ENCODE measurements at regions not wholly inside any gene's neighbourhood (a gene's known extent, or its start where the extent isn't known, plus 50 kb on each side); places are given as distances from the start of the nearest gene placed in this dataset.

DNA sequence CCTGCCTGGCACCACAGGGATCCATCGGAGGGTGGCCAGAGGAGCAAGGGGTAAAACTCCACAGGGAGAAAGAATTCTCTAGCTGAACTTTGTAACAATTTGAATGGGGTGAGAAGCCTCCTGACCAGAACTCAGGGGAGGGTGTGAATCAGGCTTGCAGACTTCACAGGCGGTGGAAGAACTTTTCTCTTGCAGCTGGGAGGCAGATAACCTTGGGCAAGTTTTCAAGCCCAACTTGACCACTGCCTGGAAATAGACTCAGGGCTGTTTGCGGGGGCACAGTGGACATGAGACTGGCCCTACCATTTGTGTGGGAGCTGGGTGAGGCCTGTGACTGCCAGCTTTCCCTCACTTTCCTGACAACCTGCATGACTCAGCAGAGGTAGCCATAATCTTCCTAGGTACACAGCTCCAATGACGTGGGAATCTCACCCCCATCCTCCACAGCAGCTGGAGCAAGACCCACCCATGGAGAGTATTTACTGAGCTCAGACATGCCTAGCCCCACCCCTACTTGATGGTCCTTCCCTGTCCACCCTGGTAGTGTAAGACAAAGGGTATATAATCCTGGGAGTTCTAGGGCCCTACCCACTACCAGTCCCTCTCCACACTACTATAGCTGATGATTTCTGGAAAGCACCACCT, 210.0 kb upstream of the AGTR2 start:
- H3K9me2 ChIP-seq (replicated peaks; ENCODE audit: insufficient read depth): no peaks in the 10 kb centered on the region
- H3K27me3 ChIP-seq: no peaks in the 10 kb centered on the region
- H3K4me2 ChIP-seq: no peak overlapping the region
- H2AFZ ChIP-seq: no peak overlapping the region
- no peak for TF ChIP-seq EZH2phosphoT487 (IDR thresholded peaks at IDR 0.05; ENCODE audit: low read depth, severe bottlenecking, unreplicated experiment)
- peaks cover 7% of the 10 kb centered on the region for H3K4me1 ChIP-seq (ENCODE audit: insufficient read depth)
- no peaks in the 10 kb centered on the region for H3K36me3 ChIP-seq (replicated peaks; ENCODE audit: insufficient read depth, low read depth)
- peaks cover 95% of the 10 kb centered on the region for H3K79me2 ChIP-seq
- peaks cover 4% of the 10 kb centered on the region for H4K20me1 ChIP-seq (ENCODE audit: insufficient read depth, poor library complexity, severe bottlenecking)
- 81% methylated on average over 4 of the region's 4 CpGs for WGBS (ENCODE audit: low lambda C conversion rate, missing lambda C conversion rate)
- peak; percentile 46 for DNase-seq (ENCODE audit: low spot score)
- H3K4me3 ChIP-seq: no peak overlapping the region
- H3K9me3 ChIP-seq (ENCODE audit: low read depth): no peaks in the 10 kb centered on the region
- peak overlapping the region; percentile 82 for H3K27ac ChIP-seq

DNA sequence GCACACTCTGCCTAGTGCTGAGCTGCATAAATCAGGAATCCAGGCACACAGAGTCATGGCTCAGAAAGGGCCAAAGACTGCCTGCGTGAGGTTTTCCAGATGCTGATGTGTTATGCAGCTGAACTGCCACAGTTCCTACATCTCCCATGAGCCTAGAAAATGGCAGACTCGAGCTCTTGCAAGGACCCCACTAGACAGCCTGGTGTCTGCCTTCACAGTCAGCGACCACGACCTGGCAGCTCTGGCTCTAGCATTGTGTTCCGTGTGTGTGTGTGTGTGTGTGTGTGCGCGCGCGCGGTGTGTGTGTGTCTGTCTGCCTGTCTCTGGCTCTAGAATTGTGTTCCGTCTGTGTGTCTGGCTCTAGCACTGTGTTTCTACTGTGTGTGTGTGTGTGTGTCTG, 203.6 kb upstream of the AGTR2 start:
- peaks cover 63% of the 10 kb centered on the region for H3K79me2 ChIP-seq
- no peak overlapping the region for H3K4me3 ChIP-seq
- no peaks in the 10 kb centered on the region for H3K9me3 ChIP-seq (ENCODE audit: low read depth)
- WGBS (ENCODE audit: low lambda C conversion rate, missing lambda C conversion rate): 85% methylated on average over 11 of the region's 11 CpGs
- no peak overlapping the region for H2AFZ ChIP-seq
- no peaks in the 10 kb centered on the region for H3K27me3 ChIP-seq
- H3K36me3 ChIP-seq (replicated peaks; ENCODE audit: insufficient read depth, low read depth): no peaks in the 10 kb centered on the region
- peak overlapping the region; percentile 70 for H3K4me2 ChIP-seq
- TF ChIP-seq EZH2 (IDR thresholded peaks at IDR 0.05; ENCODE audit: borderline replicate concordance): no peak
- TF ChIP-seq, protein P1, sequence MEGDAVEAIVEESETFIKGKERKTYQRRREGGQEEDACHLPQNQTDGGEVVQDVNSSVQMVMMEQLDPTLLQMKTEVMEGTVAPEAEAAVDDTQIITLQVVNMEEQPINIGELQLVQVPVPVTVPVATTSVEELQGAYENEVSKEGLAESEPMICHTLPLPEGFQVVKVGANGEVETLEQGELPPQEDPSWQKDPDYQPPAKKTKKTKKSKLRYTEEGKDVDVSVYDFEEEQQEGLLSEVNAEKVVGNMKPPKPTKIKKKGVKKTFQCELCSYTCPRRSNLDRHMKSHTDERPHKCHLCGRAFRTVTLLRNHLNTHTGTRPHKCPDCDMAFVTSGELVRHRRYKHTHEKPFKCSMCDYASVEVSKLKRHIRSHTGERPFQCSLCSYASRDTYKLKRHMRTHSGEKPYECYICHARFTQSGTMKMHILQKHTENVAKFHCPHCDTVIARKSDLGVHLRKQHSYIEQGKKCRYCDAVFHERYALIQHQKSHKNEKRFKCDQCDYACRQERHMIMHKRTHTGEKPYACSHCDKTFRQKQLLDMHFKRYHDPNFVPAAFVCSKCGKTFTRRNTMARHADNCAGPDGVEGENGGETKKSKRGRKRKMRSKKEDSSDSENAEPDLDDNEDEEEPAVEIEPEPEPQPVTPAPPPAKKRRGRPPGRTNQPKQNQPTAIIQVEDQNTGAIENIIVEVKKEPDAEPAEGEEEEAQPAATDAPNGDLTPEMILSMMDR (IDR thresholded peaks at IDR 0.05; ENCODE audit: poor library complexity): no peak
- no peak for TF ChIP-seq EZH2phosphoT487 (IDR thresholded peaks at IDR 0.05; ENCODE audit: low read depth, severe bottlenecking, unreplicated experiment)
- no peak for DNase-seq (ENCODE audit: low spot score)
- peaks cover 7% of the 10 kb centered on the region for H3K4me1 ChIP-seq (ENCODE audit: insufficient read depth)
- peaks cover 4% of the 10 kb centered on the region for H4K20me1 ChIP-seq (ENCODE audit: insufficient read depth, poor library complexity, severe bottlenecking)
- H3K27ac ChIP-seq: peak overlapping the region; percentile 90
- no peaks in the 10 kb centered on the region for H3K9me2 ChIP-seq (replicated peaks; ENCODE audit: insufficient read depth)

DNA sequence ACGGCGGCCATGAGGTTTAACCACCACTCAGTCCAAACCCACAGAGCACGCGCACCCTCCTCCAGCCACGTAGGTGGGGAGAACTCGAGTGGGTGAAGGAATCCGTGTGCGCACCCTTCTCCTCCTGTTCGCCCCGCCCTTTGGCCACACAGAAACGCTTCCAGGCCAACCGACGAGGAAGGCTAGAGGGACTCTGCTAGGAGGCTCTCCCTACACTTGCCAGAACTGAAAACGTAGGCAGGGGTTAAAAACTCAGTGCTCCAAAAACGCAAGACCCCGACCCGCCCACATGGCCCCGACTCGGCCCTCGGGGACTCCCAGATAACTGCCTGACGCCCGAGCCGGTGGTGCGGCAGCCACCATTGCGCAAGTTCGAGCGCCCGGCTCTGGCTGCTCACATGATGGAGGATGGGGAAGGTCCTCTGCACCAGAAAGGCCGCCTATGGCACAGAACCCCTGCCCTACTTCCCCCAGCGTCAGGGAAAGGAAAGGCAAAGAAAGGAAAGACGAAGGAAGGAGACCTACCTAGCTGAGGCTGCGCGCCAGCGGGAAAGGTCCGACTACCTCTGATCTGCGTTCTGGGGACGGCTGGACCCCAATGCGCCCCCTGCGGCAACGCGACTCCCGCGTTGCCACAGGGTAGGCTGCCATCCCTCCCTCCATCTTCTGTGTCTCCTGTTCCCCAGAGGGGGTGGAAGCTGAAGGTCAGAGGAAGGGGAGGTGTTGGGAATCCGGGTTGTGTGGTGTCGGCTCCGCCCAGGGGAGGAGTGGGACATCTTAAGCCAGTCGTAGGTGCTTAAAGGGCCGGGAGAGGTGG, 201.9 kb upstream of the AGTR2 start:
- H3K27me3 ChIP-seq: no peaks in the 10 kb centered on the region
- peaks cover 7% of the 10 kb centered on the region for H3K4me1 ChIP-seq (ENCODE audit: insufficient read depth)
- H3K9me3 ChIP-seq (ENCODE audit: low read depth): no peaks in the 10 kb centered on the region
- H4K20me1 ChIP-seq (ENCODE audit: insufficient read depth, poor library complexity, severe bottlenecking): no peaks in the 10 kb centered on the region
- H3K27ac ChIP-seq: peak overlapping the region; percentile 90
- H3K4me2 ChIP-seq: peak overlapping the region; percentile 70
- TF ChIP-seq, protein P1 (IDR thresholded peaks at IDR 0.05; ENCODE audit: poor library complexity): peak; percentile 34
- no peak for TF ChIP-seq EZH2phosphoT487 (IDR thresholded peaks at IDR 0.05; ENCODE audit: low read depth, severe bottlenecking, unreplicated experiment)
- H3K4me3 ChIP-seq: peak overlapping the region; percentile 59
- H3K79me2 ChIP-seq: peaks cover 46% of the 10 kb centered on the region
- DNase-seq (ENCODE audit: low spot score): peak; percentile 77
- peak overlapping the region; percentile 71 for H2AFZ ChIP-seq
- WGBS (ENCODE audit: low lambda C conversion rate, missing lambda C conversion rate): under 1% methylated on average over 43 of the region's 48 CpGs
- H3K9me2 ChIP-seq (replicated peaks; ENCODE audit: insufficient read depth): no peaks in the 10 kb centered on the region
- no peaks in the 10 kb centered on the region for H3K36me3 ChIP-seq (replicated peaks; ENCODE audit: insufficient read depth, low read depth)

DNA sequence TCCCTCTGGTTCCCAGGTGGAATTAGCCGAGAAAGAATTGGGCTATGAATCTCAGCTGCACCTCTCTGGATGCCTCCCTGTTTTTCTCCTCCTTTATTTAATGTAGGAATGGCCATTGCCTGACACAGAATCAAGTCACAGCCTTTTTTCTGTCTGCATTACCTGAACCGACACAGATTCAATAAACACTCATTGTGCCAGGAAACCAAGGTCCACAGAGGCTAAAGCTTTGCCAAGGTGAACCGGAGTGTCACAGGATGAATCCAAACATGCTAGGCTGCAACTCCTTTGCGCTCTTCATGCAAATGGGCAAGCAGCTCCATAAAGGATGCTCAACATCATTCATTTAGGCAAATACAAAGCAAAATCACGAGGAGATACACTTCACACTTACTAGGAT, 199.8 kb upstream of the AGTR2 start:
- H3K4me3 ChIP-seq: no peak overlapping the region
- H3K9me2 ChIP-seq (replicated peaks; ENCODE audit: insufficient read depth): no peaks in the 10 kb centered on the region
- TF ChIP-seq EZH2phosphoT487 (IDR thresholded peaks at IDR 0.05; ENCODE audit: low read depth, severe bottlenecking, unreplicated experiment) (no peak), EZH2 (IDR thresholded peaks at IDR 0.05; ENCODE audit: borderline replicate concordance) (no peak)
- TF ChIP-seq, protein P1 (IDR thresholded peaks at IDR 0.05; ENCODE audit: poor library complexity): no peak
- H4K20me1 ChIP-seq (ENCODE audit: insufficient read depth, poor library complexity, severe bottlenecking): no peaks in the 10 kb centered on the region
- H3K79me2 ChIP-seq: peaks cover 25% of the 10 kb centered on the region
- no peaks in the 10 kb centered on the region for H3K9me3 ChIP-seq (ENCODE audit: low read depth)
- no peak overlapping the region for H2AFZ ChIP-seq
- no peak for DNase-seq (ENCODE audit: low spot score)
- H3K4me2 ChIP-seq: no peak overlapping the region
- WGBS (ENCODE audit: low lambda C conversion rate, missing lambda C conversion rate): 82% methylated on average over 5 of the region's 5 CpGs
- H3K4me1 ChIP-seq (ENCODE audit: insufficient read depth): peaks cover 7% of the 10 kb centered on the region
- no peak overlapping the region for H3K27ac ChIP-seq
- no peaks in the 10 kb centered on the region for H3K27me3 ChIP-seq
- H3K36me3 ChIP-seq (replicated peaks; ENCODE audit: insufficient read depth, low read depth): no peaks in the 10 kb centered on the region
